HCT116 (cell line): ENCODE measurements at regions not wholly inside any gene's neighbourhood (a gene's known extent, or its start where the extent isn't known, plus 50 kb on each side); places are given as distances from the start of the nearest gene placed in this dataset.
"Not testable (repeated sequence)": the region's sequence is repeated elsewhere in the genome, so short reads cannot be mapped to it uniquely, and the experiment has no call there.

Experiments
- ATAC-seq: fragments of 200-7000 bp; cut with Tn5 transposase; 2 replicates; pipeline ENCODE4 v1.9.1; 2020; ENCODE audit warnings: mild to moderate bottlenecking, moderate library complexity
- BruUV-seq: library from RNA; stranded (reverse); fragments of 400-500 nt; replicated peaks from 2 replicates; lab custom pipeline; 2021; lab: Mats Ljungman, UMichigan
- CTCF ChIA-PET: fragments of 300-600 bp; sonication (Branson Sonifier 250); formaldehyde crosslinking; loops from one replicate; lab custom pipeline; 2021; ENCODE audit warnings: antibody characterized with exemption; lab: Charles Lee
- POLR2A ChIA-PET: fragments of 300-600, 350-600 bp; sonication (Branson Sonifier 250); formaldehyde crosslinking; loops from one replicate; lab custom pipeline; 2021; ENCODE audit warnings: antibody characterized with exemption; lab: Charles Lee
- RAD21 ChIA-PET, 2 experiments: fragments of 300-600 bp; sonication (Branson Sonifier 250); formaldehyde crosslinking; loops; one replicate each; lab custom pipeline; 2023; ENCODE audit warnings: low total read pairs in 2 of 2; ENCODE audit not compliant: uncharacterized antibody in 2 of 2, unreplicated experiment in 2 of 2, low non-redundant PET in 1 of 2; lab: Charles Lee
- DNase-seq: peaks from one replicate; pipeline ENCODE4 v3.0.0-alpha.2; 2010; ENCODE audit warnings: low read depth, low spot score
- H2AFZ ChIP-seq: fragments of 200-600 bp; shearing (Covaris generic), sonication (generic); 2 replicates; pipeline ENCODE4 v1.6.1; 2017; ENCODE audit warnings: low read depth, mixed run types, mixed read lengths, antibody characterized with exemption, low read length; ENCODE audit not compliant: poor library complexity, severe bottlenecking
- H3K27ac ChIP-seq: 2 replicates; pipeline ENCODE4 v1.5.1; 2012; ENCODE audit warnings: low read depth, low read length
- H3K27me3 ChIP-seq: fragments of 200-600 bp; sonication (generic); 2 replicates; pipeline ENCODE4 v1.6.1; 2016; ENCODE audit warnings: mixed run types, low read length, mixed read lengths; ENCODE audit not compliant: insufficient read depth
- H3K36me3 ChIP-seq, 2 experiments: fragments of 200-500 bp in 1 of 2; fragments of 200-600 bp in 1 of 2; sonication (Bioruptor generic) in 1 of 2; sonication (generic) in 1 of 2; 2 replicates each; pipeline versions ENCODE4 v1.5.1 to v1.6.1; 2014 to 2016; ENCODE audit warnings: low read length in 2 of 2, inconsistent platforms in 1 of 2, mixed read lengths in 1 of 2, mixed run types in 1 of 2; ENCODE audit not compliant: insufficient read depth in 2 of 2, control insufficient read depth in 1 of 2
- H3K4me1 ChIP-seq, 2 experiments: fragments of 200-600 bp in 1 of 2; sonication (generic) in 1 of 2; 2 replicates each; pipeline versions ENCODE4 v1.5.1 to v1.6.1; 2012 to 2017; ENCODE audit warnings: low read length in 2 of 2, inconsistent platforms in 1 of 2, mild to moderate bottlenecking in 1 of 2, mixed read lengths in 1 of 2, mixed run types in 1 of 2, moderate library complexity in 1 of 2; ENCODE audit not compliant: insufficient read depth in 2 of 2, control insufficient read depth in 1 of 2
- H3K4me2 ChIP-seq: fragments of 200-600 bp; sonication (generic); 2 replicates; pipeline ENCODE4 v1.6.1; 2017; ENCODE audit warnings: mixed run types, low read length, mixed read lengths
- H3K4me3 ChIP-seq, 2 experiments: fragments of 200-600 bp in 1 of 2; sonication (generic) in 1 of 2; replicated peaks in 1 of 2; 2 replicates each; pipeline ENCODE4 v1.5.1; 2011 to 2016; ENCODE audit warnings: low read length in 2 of 2, control low read depth in 1 of 2, low read depth in 1 of 2, mild to moderate bottlenecking in 1 of 2, mixed read lengths in 1 of 2, mixed run types in 1 of 2
- H3K79me2 ChIP-seq: fragments of 200-600 bp; sonication (generic); 2 replicates; pipeline ENCODE4 v1.6.1; 2017; ENCODE audit warnings: mild to moderate bottlenecking, mixed run types, low read length, moderate library complexity, mixed read lengths; ENCODE audit not compliant: insufficient read depth
- H3K9ac ChIP-seq: fragments of 200-600 bp; sonication (generic); 2 replicates; pipeline ENCODE4 v1.6.1; 2016; ENCODE audit warnings: low read length, mixed read lengths
- H3K9me2 ChIP-seq: fragments of 200-600 bp; sonication (generic), shearing (Covaris generic); 2 replicates; pipeline ENCODE4 v1.6.1; 2017; ENCODE audit warnings: mixed run types, mild to moderate bottlenecking, moderate library complexity; ENCODE audit not compliant: insufficient read depth
- H3K9me3 ChIP-seq, 2 experiments: fragments of 200-500 bp in 1 of 2; fragments of 200-600 bp in 1 of 2; sonication (Bioruptor generic) in 1 of 2; sonication (generic) in 1 of 2; 2 replicates each; pipeline ENCODE4 v1.6.1; 2014 to 2017; ENCODE audit warnings: low read length in 2 of 2, mixed read lengths in 2 of 2, inconsistent platforms in 1 of 2, low read depth in 1 of 2, mild to moderate bottlenecking in 1 of 2, mixed run types in 1 of 2, moderate library complexity in 1 of 2; ENCODE audit not compliant: control insufficient read depth in 1 of 2, insufficient read depth in 1 of 2
- H4K20me1 ChIP-seq: fragments of 200-600 bp; sonication (generic), shearing (Covaris generic); 2 replicates; pipeline ENCODE4 v1.6.1; 2017; ENCODE audit warnings: mixed run types, mild to moderate bottlenecking, moderate library complexity; ENCODE audit not compliant: insufficient read depth
- CBX3 ChIP-seq: IDR thresholded peaks from 2 replicates; pipeline ENCODE4 v1.6.1; 2012; ENCODE audit warnings: low read depth
- CEBPB ChIP-seq: IDR thresholded peaks from 2 replicates; pipeline ENCODE4 v1.6.1; 2012; ENCODE audit warnings: low read depth
- EZH2phosphoT487 ChIP-seq: fragments of 200-600 bp; IDR thresholded peaks from 2 replicates; pipeline ENCODE4 v1.6.1; 2018; ENCODE audit warnings: antibody characterized with exemption, borderline replicate concordance
- FOSL1 ChIP-seq: IDR thresholded peaks from 2 replicates; pipeline ENCODE4 v1.6.1; 2012; ENCODE audit warnings: low read depth
- JUND ChIP-seq: IDR thresholded peaks from 2 replicates; pipeline ENCODE4 v1.6.1; 2012
- POLR2AphosphoS5 ChIP-seq: IDR thresholded peaks from 2 replicates; pipeline ENCODE4 v1.6.1; 2011; ENCODE audit warnings: mild to moderate bottlenecking, low read depth, low read length, moderate library complexity
- RAD21 ChIP-seq: IDR thresholded peaks from 2 replicates; pipeline ENCODE4 v1.6.1; 2012; ENCODE audit warnings: low read depth, mild to moderate bottlenecking
- SP1 ChIP-seq: IDR thresholded peaks from 2 replicates; pipeline ENCODE4 v1.6.1; 2012; ENCODE audit warnings: low read depth
- SRF ChIP-seq: IDR thresholded peaks from 2 replicates; pipeline ENCODE4 v1.6.1; 2012; ENCODE audit warnings: low read depth
- intact Hi-C: fragments of 100-400 bp; cut with micrococcal nuclease; formaldehyde crosslinking; loops from 2 replicates; pipeline ENCODE4 v1.10.0; 2022
- TF ChIP-seq, protein P1 (sequence below): IDR thresholded peaks from 2 replicates; pipeline ENCODE4 v1.6.1; 2012

GRCh38 chr18:14190776-14191442, 58.7 kb upstream of the ZNF519 start:
- intact Hi-C loops, RAD21 ChIA-PET, H3K27me3 ChIP-seq, H3K9ac ChIP-seq, POLR2A ChIA-PET, ATAC-seq, DNase-seq, H3K4me3 ChIP-seq, H3K79me2 ChIP-seq, CTCF ChIA-PET, H3K27ac ChIP-seq, BruUV-seq, H3K9me3 ChIP-seq, H4K20me1 ChIP-seq, H3K36me3 ChIP-seq, H3K9me2 ChIP-seq, H2AFZ ChIP-seq: not testable (repeated sequence)
- H3K4me2 ChIP-seq, result 0 out of 2 replicates have a peak overlapping the region, but pooled peaks have one; percentile 52
- H3K4me1 ChIP-seq, result peaks cover 14 to 28% of the 10 kb centered on the region in 2 experiments

- intact Hi-C loops, result no loop called here
- no peaks in the 10 kb centered on the region for H3K27me3 ChIP-seq
- H3K27ac ChIP-seq, result peak overlapping the region; percentile 44
- TF ChIP-seq POLR2AphosphoS5 (no peak), CBX3 (no peak), JUND (peak; percentile 63), SRF (no peak), EZH2phosphoT487 (no peak), SP1 (peak; percentile 44; the same call in 1 of the 2 replicates), CEBPB (0 out of 2 replicates have a peak, but pooled peaks have one; percentile 15), FOSL1 (peak; percentile 49; the same call in 1 of the 2 replicates), RAD21 (no peak)
- TF ChIP-seq, protein P1, sequence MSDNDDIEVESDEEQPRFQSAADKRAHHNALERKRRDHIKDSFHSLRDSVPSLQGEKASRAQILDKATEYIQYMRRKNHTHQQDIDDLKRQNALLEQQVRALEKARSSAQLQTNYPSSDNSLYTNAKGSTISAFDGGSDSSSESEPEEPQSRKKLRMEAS, result no peak
- DNase-seq (peak; percentile 70), ATAC-seq (peak; percentile 86)
- H3K4me1 ChIP-seq, result peaks cover 14 to 28% of the 10 kb centered on the region in 2 experiments
- H3K4me2 ChIP-seq, result peak overlapping the region; percentile 52
- no peaks in the 10 kb centered on the region for H4K20me1 ChIP-seq
- POLR2A ChIA-PET, result no interaction called here
- no peaks in the 10 kb centered on the region for H3K36me3 ChIP-seq
- CTCF ChIA-PET, result no interaction called here
- peak overlapping the region; percentile 22 for H3K9ac ChIP-seq
- RAD21 ChIA-PET, result no interaction called here
- no peak overlapping the region for H2AFZ ChIP-seq
- no peaks in the 10 kb centered on the region for H3K79me2 ChIP-seq
- H3K9me3 ChIP-seq, result no peaks in the 10 kb centered on the region
- no TSS peak for BruUV-seq
- no peaks in the 10 kb centered on the region for H3K9me2 ChIP-seq
- H3K4me3 ChIP-seq, result 0 out of 4 replicates have a peak overlapping the region, but pooled peaks of 1 of the 2 experiments have one; percentile 2
Measured at GRCh38 chr18:14189858-14190257, 57.6 kb upstream of the ZNF519 start.

DNA sequence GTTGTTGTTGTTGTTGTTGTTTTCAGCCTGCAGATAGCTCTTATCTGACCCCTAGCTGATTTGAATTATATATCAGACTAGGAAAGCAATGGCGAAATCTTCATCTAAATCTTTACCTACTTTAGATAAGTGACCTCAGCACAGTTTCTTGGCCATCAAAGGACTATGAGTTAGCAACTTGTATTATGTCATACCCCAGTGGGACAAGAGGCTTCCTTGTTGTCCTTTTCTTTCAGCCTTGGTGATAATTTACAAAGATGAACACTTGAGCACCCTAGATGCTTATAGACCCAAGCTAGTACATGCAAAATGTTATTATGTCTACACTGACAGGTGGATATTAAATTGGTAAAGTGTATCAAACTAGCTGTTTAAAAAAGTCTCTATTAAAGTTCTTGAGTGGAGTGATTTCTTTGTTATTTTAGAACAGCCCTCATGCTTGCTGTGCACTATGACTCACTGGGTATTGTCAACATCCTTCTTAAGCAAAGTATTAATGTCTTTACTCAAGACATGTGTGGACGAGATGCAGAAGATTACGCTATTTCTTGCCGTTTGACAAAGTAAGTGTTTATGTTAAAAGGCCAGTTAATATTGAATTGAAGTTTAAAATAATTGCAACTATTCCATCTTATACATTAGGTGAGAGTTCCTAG, 56.6 kb upstream of the ZNF519 start:
- ATAC-seq, intact Hi-C loops, H4K20me1 ChIP-seq, DNase-seq, H3K4me3 ChIP-seq, H3K27me3 ChIP-seq, H2AFZ ChIP-seq, RAD21 ChIA-PET, H3K9me2 ChIP-seq, BruUV-seq, POLR2A ChIA-PET, H3K36me3 ChIP-seq, H3K27ac ChIP-seq, H3K79me2 ChIP-seq, H3K9me3 ChIP-seq, CTCF ChIA-PET: not testable (repeated sequence)
- peaks cover 14 to 28% of the 10 kb centered on the region in 2 experiments for H3K4me1 ChIP-seq
- H3K9ac ChIP-seq, result peak overlapping the region; percentile 22; the same call in 1 of the 2 replicates
- H3K4me2 ChIP-seq, result peak overlapping the region; percentile 52
